ENCODE measurements at regions not wholly inside any gene's neighbourhood (a gene's known extent, or its start where the extent isn't known, plus 50 kb on each side); places are given as distances from the start of the nearest gene placed in this dataset.

DNA sequence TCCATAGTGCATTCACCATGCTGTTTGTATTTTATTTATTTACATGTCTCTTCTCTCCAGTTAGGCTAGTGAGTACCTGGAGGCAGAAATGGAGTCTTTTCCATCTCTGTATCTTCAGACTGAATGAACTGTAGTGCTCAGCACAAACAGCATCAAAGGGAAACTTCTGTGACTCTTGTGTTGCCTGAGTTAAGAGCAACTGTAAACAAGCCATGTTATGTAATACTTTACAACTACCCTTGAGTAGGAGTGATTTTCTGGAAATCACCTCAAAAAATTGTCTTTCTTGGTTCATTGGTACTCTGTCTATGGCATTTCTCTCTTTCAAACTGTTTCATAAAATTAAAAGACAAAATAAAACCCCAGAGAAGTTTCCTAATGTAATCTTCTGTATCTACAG, 258.3 kb downstream of the CGGBP1 start:
- FAIRE-seq (no peak), DNase-seq (ENCODE audit: low read depth, low spot score) (no peak)
- dilution Hi-C loops (cut with MboI; ENCODE audit: extremely low pct_ligation_motif_present, low sequenced_read_pairs) = no loop called here
- Histone ChIP-seq H3K4me1 (ENCODE audit: control insufficient read depth, extremely low read depth, insufficient read depth, low read length) (no peaks in the 10 kb centered on the region), H4K20me1 (replicated peaks; ENCODE audit: control insufficient read depth, extremely low read depth, insufficient read depth, low read length) (no peaks in the 10 kb centered on the region), H3K4me3 (replicated peaks in 1 of 3; ENCODE audit: insufficient read depth in 1 of 3, low read depth in 1 of 3, low read length in 3 of 3) (no peak overlapping the region), H3K4me2 (ENCODE audit: insufficient read depth, low read length) (no peak overlapping the region), H3K27me3 (ENCODE audit: control insufficient read depth in 2 of 2, insufficient read depth in 2 of 2, low read length in 2 of 2) (peaks cover 0 to 2% of the 10 kb centered on the region in 2 experiments), H3K79me2 (ENCODE audit: control insufficient read depth, insufficient read depth, low read length) (no peaks in the 10 kb centered on the region), H3K9me3 (replicated peaks; ENCODE audit: control insufficient read depth, insufficient read depth, low read length) (no peaks in the 10 kb centered on the region), H3K27ac (ENCODE audit: insufficient read depth, low read depth, low read length) (no peak overlapping the region), H3K9me1 (replicated peaks; ENCODE audit: control insufficient read depth, extremely low read depth, insufficient read depth, low read length) (no peaks in the 10 kb centered on the region), H3K9ac (replicated peaks; ENCODE audit: extremely low read depth, insufficient read depth, low read length) (no peak overlapping the region), H3K36me3 (ENCODE audit: control insufficient read depth in 2 of 2, extremely low read depth in 1 of 2, insufficient read depth in 2 of 2, low read length in 2 of 2) (no peaks in the 10 kb centered on the region), H2AFZ (ENCODE audit: low read depth, low read length) (no peak overlapping the region)
- CTCF ChIA-PET = interaction anchor here (1.7 kb wide), 1 partner anchor 28 kb away, joined by 5 read pairs; no protein-coding TSS in a partner anchor
- BruUV-seq (replicated peaks) = no TSS peak
- POLR2A ChIA-PET = no interaction called here
- intact Hi-C loops (cut with micrococcal nuclease) = no loop called here
- TF ChIP-seq MYC (IDR thresholded peaks at IDR 0.05; ENCODE audit: low read depth, low read length) (no peak), POLR2AphosphoS5 (IDR thresholded peaks at IDR 0.05; ENCODE audit: insufficient read depth, low read depth, low read length) (no peak), FOS (IDR thresholded peaks at IDR 0.05; ENCODE audit: borderline replicate concordance, insufficient read depth, low read length) (no peak), EZH2 (IDR thresholded peaks at IDR 0.05; ENCODE audit: borderline replicate concordance, low read depth, low read length, severe bottlenecking) (no peak), GATA2 (IDR thresholded peaks at IDR 0.05; ENCODE audit: insufficient read depth, insufficient read length, low read depth, low read length) (no peak), POLR2A (IDR thresholded peaks at IDR 0.05; ENCODE audit: low read depth, low read length) (no peak), JUN (IDR thresholded peaks at IDR 0.05; ENCODE audit: borderline replicate concordance, insufficient read depth, insufficient read length, low read depth) (no peak)
- TF ChIP-seq, protein P1, sequence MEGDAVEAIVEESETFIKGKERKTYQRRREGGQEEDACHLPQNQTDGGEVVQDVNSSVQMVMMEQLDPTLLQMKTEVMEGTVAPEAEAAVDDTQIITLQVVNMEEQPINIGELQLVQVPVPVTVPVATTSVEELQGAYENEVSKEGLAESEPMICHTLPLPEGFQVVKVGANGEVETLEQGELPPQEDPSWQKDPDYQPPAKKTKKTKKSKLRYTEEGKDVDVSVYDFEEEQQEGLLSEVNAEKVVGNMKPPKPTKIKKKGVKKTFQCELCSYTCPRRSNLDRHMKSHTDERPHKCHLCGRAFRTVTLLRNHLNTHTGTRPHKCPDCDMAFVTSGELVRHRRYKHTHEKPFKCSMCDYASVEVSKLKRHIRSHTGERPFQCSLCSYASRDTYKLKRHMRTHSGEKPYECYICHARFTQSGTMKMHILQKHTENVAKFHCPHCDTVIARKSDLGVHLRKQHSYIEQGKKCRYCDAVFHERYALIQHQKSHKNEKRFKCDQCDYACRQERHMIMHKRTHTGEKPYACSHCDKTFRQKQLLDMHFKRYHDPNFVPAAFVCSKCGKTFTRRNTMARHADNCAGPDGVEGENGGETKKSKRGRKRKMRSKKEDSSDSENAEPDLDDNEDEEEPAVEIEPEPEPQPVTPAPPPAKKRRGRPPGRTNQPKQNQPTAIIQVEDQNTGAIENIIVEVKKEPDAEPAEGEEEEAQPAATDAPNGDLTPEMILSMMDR (IDR thresholded peaks at IDR 0.05; ENCODE audit: extremely low read depth in 1 of 2, insufficient read depth in 1 of 2, low read depth in 1 of 2, low read length in 2 of 2) = no peak
- TF ChIP-seq, protein P2, sequence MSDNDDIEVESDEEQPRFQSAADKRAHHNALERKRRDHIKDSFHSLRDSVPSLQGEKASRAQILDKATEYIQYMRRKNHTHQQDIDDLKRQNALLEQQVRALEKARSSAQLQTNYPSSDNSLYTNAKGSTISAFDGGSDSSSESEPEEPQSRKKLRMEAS (IDR thresholded peaks at IDR 0.05; ENCODE audit: insufficient read depth, insufficient read length) = no peak
